GM18502 (cell line): ENCODE measurements at regions not wholly inside any gene's neighbourhood (a gene's known extent, or its start where the extent isn't known, plus 50 kb on each side); places are given as distances from the start of the nearest gene placed in this dataset.
"Not testable (repeated sequence)": the region's sequence is repeated elsewhere in the genome, so short reads cannot be mapped to it uniquely, and the experiment has no call there.

Experiments
- ATAC-seq: cut with Tn5 transposase; IDR thresholded peaks from one replicate; pipeline ENCODE4 v1.9.1; 2021; ENCODE audit warnings: mild to moderate bottlenecking; ENCODE audit not compliant: unreplicated experiment, poor library complexity

GRCh38 chr16:63175313-63175712 is 1139.1 kb upstream of the CDH8 start:
- ATAC-seq, result no peak

GRCh38 chr16:63174801-63175200 is 1138.6 kb upstream of the CDH8 start:
- no peak for ATAC-seq

DNA sequence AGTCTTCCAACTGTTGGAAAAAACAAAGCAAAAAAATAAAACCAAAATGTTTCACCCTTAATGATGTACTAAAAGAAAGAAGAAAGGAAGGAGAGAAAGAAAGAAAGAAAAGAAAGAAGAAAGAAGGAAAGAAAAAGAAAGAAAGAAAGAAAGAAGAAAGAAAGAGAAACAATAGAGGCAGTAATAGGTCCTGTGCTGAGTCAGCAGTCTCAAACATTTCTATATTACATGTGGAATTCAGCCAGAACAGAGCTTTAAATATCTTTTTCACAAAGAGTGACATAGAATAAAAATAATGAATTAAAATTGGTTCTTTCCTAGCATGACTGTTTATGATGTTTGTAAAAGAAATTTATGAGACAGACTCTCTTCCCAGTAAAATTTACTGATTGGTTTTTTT is 1135.3 kb upstream of the CDH8 start:
- no peak for ATAC-seq

DNA sequence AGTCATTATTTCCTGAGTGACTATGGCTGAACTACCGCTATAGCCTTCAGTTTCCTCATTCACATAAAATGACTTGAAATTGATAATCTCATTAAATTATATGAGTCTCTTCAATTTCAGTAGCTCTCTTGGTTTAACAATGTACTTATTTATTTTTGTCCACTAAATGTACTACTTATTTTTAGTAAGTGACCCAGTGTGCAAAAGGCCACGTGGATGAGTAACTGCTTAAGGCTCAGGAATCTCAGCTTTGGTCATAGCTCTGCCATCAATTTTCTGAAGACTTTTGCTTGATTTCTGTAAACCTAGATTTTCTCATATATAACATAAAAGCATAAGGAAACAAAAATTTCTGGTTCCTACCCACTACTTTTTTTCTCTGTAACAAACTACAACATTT is 1132.9 kb upstream of the CDH8 start:
- ATAC-seq, result no peak

- ATAC-seq, result no peak
Observed at GRCh38 chr16:63157818-63158217, 1121.6 kb upstream of the CDH8 start.

DNA sequence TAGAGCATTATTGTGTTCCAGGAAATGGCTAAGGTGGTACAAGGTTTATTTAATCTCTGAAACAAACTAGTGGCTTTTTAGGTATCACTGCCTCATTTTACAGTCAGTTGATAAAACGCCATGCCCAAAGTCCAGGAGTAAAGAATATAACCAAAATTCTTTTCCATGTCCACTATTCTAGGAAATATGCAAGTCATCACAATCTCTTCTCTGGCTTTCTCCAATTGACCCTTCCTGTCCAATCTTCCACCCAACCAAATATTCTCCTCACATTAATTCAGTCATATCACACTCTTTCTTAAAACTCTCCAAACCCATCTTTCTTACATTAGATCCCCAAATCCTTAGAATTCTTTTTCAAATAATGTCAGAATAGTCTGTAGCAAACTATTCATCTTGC is 1110.0 kb upstream of the CDH8 start:
- no peak for ATAC-seq

- ATAC-seq, result no peak
Observed at GRCh38 chr16:63145411-63145810, 1109.2 kb upstream of the CDH8 start.

DNA sequence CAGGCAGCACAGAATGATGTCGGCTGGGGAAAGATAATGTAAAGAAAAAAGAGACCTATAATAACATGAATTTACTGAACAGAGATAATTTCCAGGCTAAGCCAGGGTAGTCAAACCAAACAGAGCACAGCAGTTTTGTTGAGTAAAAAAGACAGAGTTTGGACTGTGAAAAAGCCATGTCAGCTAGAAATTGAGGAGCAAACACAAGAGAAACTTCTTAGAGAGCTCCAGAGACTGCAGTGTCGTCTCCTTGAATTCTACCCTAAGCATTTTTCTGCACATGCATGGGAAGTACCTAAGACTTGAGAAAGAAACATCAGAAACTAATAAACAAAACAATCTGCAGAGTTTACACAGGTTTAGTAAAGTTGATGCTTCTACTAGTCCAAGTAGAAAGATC is 1098.8 kb upstream of the CDH8 start:
- ATAC-seq, result no peak

DNA sequence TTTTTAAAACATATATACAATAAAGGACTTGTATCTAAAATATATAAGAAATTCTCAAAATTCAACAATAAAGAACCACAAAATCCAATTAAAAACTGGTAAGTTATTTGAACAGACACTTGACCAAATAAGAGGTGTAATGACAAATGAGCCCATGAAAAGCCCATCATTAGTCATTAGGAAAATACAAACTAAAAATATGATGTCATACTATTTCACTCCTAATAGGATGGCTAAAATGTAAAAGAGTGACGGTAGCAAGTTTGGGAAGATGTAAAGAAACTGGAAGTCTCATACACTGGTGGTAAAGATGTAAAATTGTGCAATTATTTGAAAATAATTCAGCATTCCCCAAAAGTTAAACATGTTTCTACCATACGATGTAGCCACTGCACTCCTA is 1095.3 kb upstream of the CDH8 start:
- ATAC-seq, result no peak

- no peak for ATAC-seq
Observed at GRCh38 chr16:63130942-63131341, 1094.7 kb upstream of the CDH8 start.

DNA sequence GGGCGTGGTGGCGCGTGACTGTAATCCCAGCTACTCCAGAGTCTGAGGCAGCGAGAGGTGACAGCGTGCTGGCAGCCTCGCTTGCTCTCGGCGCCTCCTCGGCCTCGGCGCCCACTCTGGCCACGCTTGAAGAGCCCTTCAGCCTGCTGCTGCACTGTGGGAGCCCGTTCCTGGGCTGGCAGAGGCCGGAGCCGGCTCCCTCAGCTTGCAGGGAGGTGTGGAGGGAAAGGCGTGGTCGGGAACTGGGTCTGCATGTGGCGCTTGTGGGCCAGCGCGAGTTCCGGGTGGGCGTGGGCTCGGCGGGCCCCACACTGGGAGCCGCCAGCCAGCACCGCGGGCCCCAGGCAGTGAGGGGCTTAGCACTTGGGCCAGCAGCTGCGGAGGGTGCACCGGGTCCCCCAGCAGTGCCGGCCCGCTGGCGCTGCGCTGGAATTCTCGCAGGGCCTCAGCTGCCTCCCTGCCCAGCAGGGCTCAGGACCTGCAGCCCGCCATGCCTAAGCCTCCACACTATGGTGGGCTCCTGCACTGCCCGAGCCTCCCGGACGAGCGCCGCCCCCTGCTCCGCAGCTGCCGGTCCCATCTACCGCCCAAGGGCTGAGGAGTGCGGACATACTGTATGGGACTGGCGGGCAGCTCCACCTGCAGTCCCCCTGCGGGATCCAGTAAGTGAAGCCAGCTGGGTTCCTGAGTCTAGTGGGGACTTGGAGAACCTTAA is 1093.3 kb upstream of the CDH8 start:
- no peak for ATAC-seq

DNA sequence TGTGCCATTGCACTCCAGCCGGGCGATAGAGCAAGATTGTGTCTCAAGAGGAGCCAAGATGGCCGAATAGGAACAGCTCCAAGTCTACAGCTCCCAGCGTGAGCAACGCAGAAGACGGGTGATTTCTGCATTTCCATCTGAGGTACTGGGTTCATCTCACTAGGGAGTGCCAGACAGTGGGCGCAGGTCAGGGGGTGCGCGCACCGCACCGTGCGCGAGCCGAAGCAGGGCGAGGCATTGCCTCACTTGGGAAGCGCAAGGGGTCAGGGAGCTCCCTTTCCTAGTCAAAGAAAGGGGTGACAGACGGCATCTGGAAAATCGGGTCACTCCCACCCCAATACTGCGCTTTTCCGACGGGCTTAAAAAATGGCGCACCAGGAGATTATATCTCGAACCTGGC is 1083.7 kb upstream of the CDH8 start:
- ATAC-seq, result not testable (repeated sequence)

GRCh38 chr16:63100082-63100481 is 1063.8 kb upstream of the CDH8 start:
- no peak for ATAC-seq

DNA sequence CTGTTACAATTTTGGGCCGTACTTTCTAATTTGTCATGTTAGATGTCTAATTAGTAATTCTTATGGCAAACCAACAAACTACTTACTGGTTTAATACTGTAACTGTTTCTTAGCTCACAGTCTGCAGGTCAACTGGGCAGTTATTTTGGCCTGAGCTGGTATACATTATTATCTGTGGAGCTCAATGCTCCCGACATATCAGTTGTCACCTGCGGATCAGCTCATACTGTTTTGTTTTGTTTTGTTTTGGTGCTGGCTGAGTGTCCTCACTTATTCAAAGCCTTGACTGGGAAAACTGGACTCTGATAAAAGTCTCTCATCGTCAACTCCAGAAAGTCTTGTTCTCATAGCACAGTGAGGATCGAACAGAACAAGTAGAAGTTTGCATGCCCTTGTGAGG is 1060.6 kb upstream of the CDH8 start:
- no peak for ATAC-seq

DNA sequence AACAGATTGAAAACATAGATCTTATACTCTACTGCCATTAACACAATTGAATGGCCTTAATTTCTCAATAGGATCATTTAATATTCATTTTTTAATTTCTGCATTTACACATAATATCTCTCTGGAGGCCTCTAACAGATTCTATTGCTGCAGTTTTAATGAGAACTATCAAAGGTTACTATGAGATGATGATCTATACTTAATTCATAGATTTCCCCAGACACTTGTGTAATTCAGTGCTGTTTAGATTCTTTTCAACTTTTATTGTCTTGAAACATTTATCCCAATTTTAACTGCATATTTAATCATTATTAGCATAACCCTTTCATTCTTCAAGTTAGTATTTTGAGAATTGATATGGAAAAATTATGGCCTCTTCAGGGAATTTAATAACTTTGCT is 1056.5 kb upstream of the CDH8 start:
- no peak for ATAC-seq

DNA sequence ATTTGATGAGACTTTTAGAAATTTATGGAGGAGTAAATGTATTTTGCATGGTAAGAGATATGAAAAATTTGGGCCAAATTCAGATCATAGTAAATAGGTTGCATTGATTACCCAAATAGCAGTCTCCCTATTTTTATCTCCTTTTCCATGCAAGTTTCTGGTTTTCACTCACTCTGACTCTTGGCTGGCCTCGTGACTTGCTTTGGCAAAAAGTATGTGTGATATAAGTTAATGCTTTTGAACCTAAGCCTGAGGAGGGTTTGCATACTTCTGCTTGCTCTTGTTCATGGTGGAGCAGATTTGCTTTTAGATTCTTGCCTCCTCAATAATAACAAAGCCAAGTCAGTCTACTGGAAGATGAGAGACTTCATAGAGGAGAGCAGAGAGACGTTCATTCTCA is 1045.9 kb upstream of the CDH8 start:
- no peak for ATAC-seq

DNA sequence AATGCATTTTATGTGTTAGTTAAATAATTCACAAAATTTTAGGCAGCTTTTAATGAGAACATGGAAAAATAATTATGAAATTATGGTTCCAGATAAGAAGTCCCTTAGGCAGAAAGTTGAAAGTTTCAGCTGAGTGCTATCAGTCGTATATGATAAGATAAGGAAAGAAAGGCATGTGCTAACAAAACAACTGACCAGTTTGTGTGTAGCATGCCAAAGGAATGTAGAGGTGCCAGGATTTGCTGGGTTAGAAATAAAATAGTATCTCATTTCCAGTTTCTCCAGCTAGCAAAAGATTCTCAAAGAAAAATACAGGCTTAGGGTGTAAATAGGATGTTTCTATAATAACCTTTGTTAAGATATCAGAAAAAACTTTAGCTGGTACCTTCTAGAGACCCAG is 1044.5 kb upstream of the CDH8 start:
- ATAC-seq, result no peak

GRCh38 chr16:63069047-63069446 is 1032.8 kb upstream of the CDH8 start:
- ATAC-seq, result no peak

DNA sequence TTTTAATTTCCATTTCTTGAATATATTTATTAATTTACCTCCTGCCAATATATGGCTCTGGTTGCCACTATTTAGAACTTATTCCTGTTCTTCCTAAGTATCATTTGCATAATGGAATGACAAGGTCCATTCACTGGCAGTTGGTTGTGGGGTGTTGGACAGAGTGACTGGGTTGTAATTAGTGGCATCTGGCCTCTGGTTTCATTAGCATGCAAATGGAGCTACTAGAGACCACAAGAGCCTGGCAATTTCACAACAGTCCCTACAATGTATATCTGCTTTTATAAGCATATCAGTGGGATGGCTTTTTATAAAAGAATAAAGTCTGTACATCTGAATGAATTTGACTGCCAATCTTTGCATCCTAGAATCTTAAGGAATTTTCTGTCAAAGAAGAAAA is 1030.9 kb upstream of the CDH8 start:
- no peak for ATAC-seq

DNA sequence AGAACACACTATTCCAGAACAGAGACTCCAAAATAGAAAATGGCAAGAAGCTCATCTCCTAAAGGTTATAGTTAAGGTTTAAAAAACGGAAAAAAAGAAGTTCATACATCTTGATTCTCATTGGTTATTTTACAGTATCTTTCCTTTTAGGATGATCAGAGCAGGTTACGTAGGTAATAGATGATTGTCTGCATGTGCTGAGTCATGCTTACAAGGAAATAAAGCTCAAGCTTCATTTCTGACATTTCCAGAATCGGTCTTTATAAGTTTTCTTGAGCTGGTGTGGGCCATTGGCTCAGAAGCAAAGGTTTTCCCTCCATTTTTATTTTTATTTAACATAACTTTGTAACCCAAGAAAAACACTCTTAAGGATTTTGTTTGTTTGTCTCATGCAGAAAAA is 1030.3 kb upstream of the CDH8 start:
- ATAC-seq, result no peak

GRCh38 chr16:63061319-63061718 is 1025.1 kb upstream of the CDH8 start:
- ATAC-seq, result no peak

- ATAC-seq, result no peak
Observed at GRCh38 chr16:63059676-63060075, 1023.4 kb upstream of the CDH8 start.

- no peak for ATAC-seq
Observed at GRCh38 chr16:63057341-63057740, 1021.1 kb upstream of the CDH8 start.
